HCT116 (cell line): ENCODE measurements at regions not wholly inside any gene's neighbourhood (a gene's known extent, or its start where the extent isn't known, plus 50 kb on each side); places are given as distances from the start of the nearest gene placed in this dataset.

Experiments
- ATAC-seq: fragments of 200-7000 bp; cut with Tn5 transposase; 2 replicates; pipeline ENCODE4 v1.9.1; 2020; ENCODE audit warnings: mild to moderate bottlenecking, moderate library complexity
- BruUV-seq: library from RNA; stranded (reverse); fragments of 400-500 nt; replicated peaks from 2 replicates; lab custom pipeline; 2021; lab: Mats Ljungman, UMichigan
- CTCF ChIA-PET: fragments of 300-600 bp; sonication (Branson Sonifier 250); formaldehyde crosslinking; loops from one replicate; lab custom pipeline; 2021; ENCODE audit warnings: antibody characterized with exemption; lab: Charles Lee
- POLR2A ChIA-PET: fragments of 300-600, 350-600 bp; sonication (Branson Sonifier 250); formaldehyde crosslinking; loops from one replicate; lab custom pipeline; 2021; ENCODE audit warnings: antibody characterized with exemption; lab: Charles Lee
- RAD21 ChIA-PET, 2 experiments: fragments of 300-600 bp; sonication (Branson Sonifier 250); formaldehyde crosslinking; loops; one replicate each; lab custom pipeline; 2023; ENCODE audit warnings: low total read pairs in 2 of 2; ENCODE audit not compliant: uncharacterized antibody in 2 of 2, unreplicated experiment in 2 of 2, low non-redundant PET in 1 of 2; lab: Charles Lee
- DNase-seq: peaks from one replicate; pipeline ENCODE4 v3.0.0-alpha.2; 2010; ENCODE audit warnings: low read depth, low spot score
- H2AFZ ChIP-seq: fragments of 200-600 bp; shearing (Covaris generic), sonication (generic); 2 replicates; pipeline ENCODE4 v1.6.1; 2017; ENCODE audit warnings: low read depth, mixed run types, mixed read lengths, antibody characterized with exemption, low read length; ENCODE audit not compliant: poor library complexity, severe bottlenecking
- H3K27ac ChIP-seq: 2 replicates; pipeline ENCODE4 v1.5.1; 2012; ENCODE audit warnings: low read depth, low read length
- H3K27me3 ChIP-seq: fragments of 200-600 bp; sonication (generic); 2 replicates; pipeline ENCODE4 v1.6.1; 2016; ENCODE audit warnings: mixed run types, low read length, mixed read lengths; ENCODE audit not compliant: insufficient read depth
- H3K36me3 ChIP-seq, 2 experiments: fragments of 200-500 bp in 1 of 2; fragments of 200-600 bp in 1 of 2; sonication (Bioruptor generic) in 1 of 2; sonication (generic) in 1 of 2; 2 replicates each; pipeline versions ENCODE4 v1.5.1 to v1.6.1; 2014 to 2016; ENCODE audit warnings: low read length in 2 of 2, inconsistent platforms in 1 of 2, mixed read lengths in 1 of 2, mixed run types in 1 of 2; ENCODE audit not compliant: insufficient read depth in 2 of 2, control insufficient read depth in 1 of 2
- H3K4me1 ChIP-seq, 2 experiments: fragments of 200-600 bp in 1 of 2; sonication (generic) in 1 of 2; 2 replicates each; pipeline versions ENCODE4 v1.5.1 to v1.6.1; 2012 to 2017; ENCODE audit warnings: low read length in 2 of 2, inconsistent platforms in 1 of 2, mild to moderate bottlenecking in 1 of 2, mixed read lengths in 1 of 2, mixed run types in 1 of 2, moderate library complexity in 1 of 2; ENCODE audit not compliant: insufficient read depth in 2 of 2, control insufficient read depth in 1 of 2
- H3K4me2 ChIP-seq: fragments of 200-600 bp; sonication (generic); 2 replicates; pipeline ENCODE4 v1.6.1; 2017; ENCODE audit warnings: mixed run types, low read length, mixed read lengths
- H3K4me3 ChIP-seq, 2 experiments: fragments of 200-600 bp in 1 of 2; sonication (generic) in 1 of 2; replicated peaks in 1 of 2; 2 replicates each; pipeline ENCODE4 v1.5.1; 2011 to 2016; ENCODE audit warnings: low read length in 2 of 2, control low read depth in 1 of 2, low read depth in 1 of 2, mild to moderate bottlenecking in 1 of 2, mixed read lengths in 1 of 2, mixed run types in 1 of 2
- H3K79me2 ChIP-seq: fragments of 200-600 bp; sonication (generic); 2 replicates; pipeline ENCODE4 v1.6.1; 2017; ENCODE audit warnings: mild to moderate bottlenecking, mixed run types, low read length, moderate library complexity, mixed read lengths; ENCODE audit not compliant: insufficient read depth
- H3K9ac ChIP-seq: fragments of 200-600 bp; sonication (generic); 2 replicates; pipeline ENCODE4 v1.6.1; 2016; ENCODE audit warnings: low read length, mixed read lengths
- H3K9me2 ChIP-seq: fragments of 200-600 bp; sonication (generic), shearing (Covaris generic); 2 replicates; pipeline ENCODE4 v1.6.1; 2017; ENCODE audit warnings: mixed run types, mild to moderate bottlenecking, moderate library complexity; ENCODE audit not compliant: insufficient read depth
- H3K9me3 ChIP-seq, 2 experiments: fragments of 200-500 bp in 1 of 2; fragments of 200-600 bp in 1 of 2; sonication (Bioruptor generic) in 1 of 2; sonication (generic) in 1 of 2; 2 replicates each; pipeline ENCODE4 v1.6.1; 2014 to 2017; ENCODE audit warnings: low read length in 2 of 2, mixed read lengths in 2 of 2, inconsistent platforms in 1 of 2, low read depth in 1 of 2, mild to moderate bottlenecking in 1 of 2, mixed run types in 1 of 2, moderate library complexity in 1 of 2; ENCODE audit not compliant: control insufficient read depth in 1 of 2, insufficient read depth in 1 of 2
- H4K20me1 ChIP-seq: fragments of 200-600 bp; sonication (generic), shearing (Covaris generic); 2 replicates; pipeline ENCODE4 v1.6.1; 2017; ENCODE audit warnings: mixed run types, mild to moderate bottlenecking, moderate library complexity; ENCODE audit not compliant: insufficient read depth
- ATF3 ChIP-seq: IDR thresholded peaks from 2 replicates; pipeline ENCODE4 v1.6.1; 2012
- CTCF ChIP-seq, 3 experiments: fragments of 200-600 bp in 1 of 3; sonication (generic) in 1 of 3; IDR thresholded peaks in 2 of 3; conservative IDR thresholded peaks in 1 of 3; 2 replicates each; pipeline ENCODE4 v1.5.1; 2012 to 2017; ENCODE audit warnings: low read depth in 2 of 3, low read length in 2 of 3, antibody characterized with exemption in 1 of 3, borderline replicate concordance in 1 of 3, control low read depth in 1 of 3, mild to moderate bottlenecking in 1 of 3, mixed read lengths in 1 of 3, mixed run types in 1 of 3, moderate library complexity in 1 of 3; ENCODE audit not compliant: insufficient read depth in 1 of 3
- ELF1 ChIP-seq: IDR thresholded peaks from 2 replicates; pipeline ENCODE4 v1.6.1; 2012; ENCODE audit warnings: low read depth, borderline replicate concordance
- EZH2 ChIP-seq: fragments of 200-600 bp; sonication (generic); IDR thresholded peaks from 2 replicates; pipeline ENCODE4 v1.6.1; 2017; ENCODE audit warnings: antibody characterized with exemption, mixed run types
- EZH2phosphoT487 ChIP-seq: fragments of 200-600 bp; IDR thresholded peaks from 2 replicates; pipeline ENCODE4 v1.6.1; 2018; ENCODE audit warnings: antibody characterized with exemption, borderline replicate concordance
- FOSL1 ChIP-seq: IDR thresholded peaks from 2 replicates; pipeline ENCODE4 v1.6.1; 2012; ENCODE audit warnings: low read depth
- JUND ChIP-seq: IDR thresholded peaks from 2 replicates; pipeline ENCODE4 v1.6.1; 2012
- MAX ChIP-seq: IDR thresholded peaks from 2 replicates; pipeline ENCODE4 v1.6.1; 2012
- RAD21 ChIP-seq: IDR thresholded peaks from 2 replicates; pipeline ENCODE4 v1.6.1; 2012; ENCODE audit warnings: low read depth, mild to moderate bottlenecking
- REST ChIP-seq: IDR thresholded peaks from 2 replicates; pipeline ENCODE4 v1.6.1; 2012; ENCODE audit warnings: low read depth
- SIN3A ChIP-seq: IDR thresholded peaks from 2 replicates; pipeline ENCODE4 v1.6.1; 2012; ENCODE audit warnings: low read depth
- SRF ChIP-seq: IDR thresholded peaks from 2 replicates; pipeline ENCODE4 v1.6.1; 2012; ENCODE audit warnings: low read depth
- TCF7L2 ChIP-seq: IDR thresholded peaks from 2 replicates; pipeline ENCODE4 v1.7.0; 2011; ENCODE audit warnings: borderline replicate concordance, inconsistent platforms; ENCODE audit not compliant: insufficient read depth, insufficient read length; ENCODE audit errors: extremely low read depth
- YY1 ChIP-seq: IDR thresholded peaks from 2 replicates; pipeline ENCODE4 v1.6.1; 2011; ENCODE audit warnings: low read length, low read depth, moderate library complexity, mild to moderate bottlenecking; ENCODE audit not compliant: insufficient replicate concordance; ENCODE audit errors: extremely low read depth
- ZNF274 ChIP-seq: fragments of 200-500 bp; sonication (Bioruptor generic); IDR thresholded peaks from 2 replicates; pipeline ENCODE4 v1.6.1; 2014; ENCODE audit warnings: mild to moderate bottlenecking, low read depth, low read length, inconsistent platforms
- intact Hi-C: fragments of 100-400 bp; cut with micrococcal nuclease; formaldehyde crosslinking; loops from 2 replicates; pipeline ENCODE4 v1.10.0; 2022

- Histone ChIP-seq H4K20me1 (no peaks in the 10 kb centered on the region), H3K9ac (no peak overlapping the region), H3K36me3 (no peaks in the 10 kb centered on the region), H2AFZ (no peak overlapping the region), H3K27me3 (0 out of 2 replicates have a peak, but pooled peaks cover 4% of the 10 kb centered on the region), H3K4me1 (no peaks in the 10 kb centered on the region), H3K4me2 (no peak overlapping the region), H3K79me2 (no peaks in the 10 kb centered on the region), H3K9me2 (no peaks in the 10 kb centered on the region), H3K9me3 (no peaks in the 10 kb centered on the region), H3K27ac (no peak overlapping the region), H3K4me3 (no peak overlapping the region)
- intact Hi-C loops, result no loop called here
- POLR2A ChIA-PET, result no interaction called here
- no TSS peak for BruUV-seq
- CTCF ChIA-PET, result no interaction called here
- ATAC-seq (no peak), DNase-seq (no peak)
- TF ChIP-seq ZNF274 (no peak), RAD21 (no peak), MAX (no peak)
- RAD21 ChIA-PET, result no interaction called here
These were observed 395.4 kb upstream of the RGS17 start for GRCh38 chr6:153526479-153526878.

- no peak overlapping the region for H3K4me2 ChIP-seq
- H2AFZ ChIP-seq, result no peak overlapping the region
- H4K20me1 ChIP-seq, result no peaks in the 10 kb centered on the region
- no peak overlapping the region for H3K4me3 ChIP-seq
- H3K9me3 ChIP-seq, result no peaks in the 10 kb centered on the region
- no peaks in the 10 kb centered on the region for H3K4me1 ChIP-seq
- H3K9ac ChIP-seq, result no peak overlapping the region
- H3K27me3 ChIP-seq, result 0 out of 2 replicates have a peak, but pooled peaks cover 4% of the 10 kb centered on the region
- no peaks in the 10 kb centered on the region for H3K36me3 ChIP-seq
- ChIA-PET CTCF (no interaction called here), RAD21 (no interaction called here), POLR2A (no interaction called here)
- ATAC-seq (no peak), DNase-seq (no peak)
- no peaks in the 10 kb centered on the region for H3K79me2 ChIP-seq
- no peaks in the 10 kb centered on the region for H3K9me2 ChIP-seq
- H3K27ac ChIP-seq, result no peak overlapping the region
- intact Hi-C loops, result no loop called here
- no TSS peak for BruUV-seq
- no peak for TF ChIP-seq YY1
- no peak for TF ChIP-seq ELF1
- TF ChIP-seq FOSL1, result no peak
- no peak for TF ChIP-seq TCF7L2
- TF ChIP-seq CTCF (IDR thresholded peaks at IDR 0.05 in 2 of 3, conservative IDR thresholded peaks at IDR 0.05 in 1 of 3; ENCODE audit: borderline replicate concordance in 1 of 3, insufficient read depth in 1 of 3, low read depth in 2 of 3, low read length in 2 of 3), result no peak
- no peak for TF ChIP-seq RAD21
- TF ChIP-seq ATF3, result no peak
- no peak for TF ChIP-seq REST
- TF ChIP-seq EZH2phosphoT487, result no peak
- no peak for TF ChIP-seq SRF
- TF ChIP-seq SIN3A, result no peak
- TF ChIP-seq EZH2, result no peak
- TF ChIP-seq JUND, result no peak
- no peak for TF ChIP-seq ZNF274
- TF ChIP-seq MAX, result no peak
These were observed 394.9 kb upstream of the RGS17 start for GRCh38 chr6:153525998-153526397.
